HepG2 (cell line): ENCODE measurements at regions not wholly inside any gene's neighbourhood (a gene's known extent, or its start where the extent isn't known, plus 50 kb on each side); places are given as distances from the start of the nearest gene placed in this dataset.
A peak's percentile ranks its signal among the peaks of the same experiment; 100 is the strongest.

ENCODE experiments used
- ATAC-seq: fragments of 200-7000 bp; cut with Tn5 transposase; 3 replicates; pipeline ENCODE4 v1.9.1; 2020; ENCODE audit warnings: mild to moderate bottlenecking, moderate library complexity
- BruUV-seq: library from RNA; stranded (reverse); fragments of 400-500 nt; replicated peaks from 2 replicates; lab custom pipeline; 2021; lab: Mats Ljungman, UMichigan
- CTCF ChIA-PET: fragments of 300-600 bp; formaldehyde crosslinking; extraction: SDS; loops from one replicate; lab custom pipeline; 2021; ENCODE audit warnings: low total read pairs, inconsistent platforms, low intra/inter-chr PET ratio; lab: Yijun Ruan, JAX
- POLR2A ChIA-PET: fragments of 350-600 bp; sonication (Branson Sonifier 250); formaldehyde crosslinking; loops from one replicate; lab custom pipeline; 2020; ENCODE audit warnings: antibody characterized with exemption, inconsistent platforms; lab: Yijun Ruan, JAX
- DNase-seq: peaks from one replicate; pipeline ENCODE4 v3.0.0-alpha.2; 2015; ENCODE audit warnings: low spot score
- FAIRE-seq: peaks from 3 replicates; lab custom pipeline; 2011; peaks lifted over from hg19 to GRCh38; lab: Jason Lieb, UNC
- H2AFZ ChIP-seq: one replicate; pipeline ENCODE4 v1.6.1; 2011; ENCODE audit warnings: low read length, inconsistent platforms
- H3K27ac ChIP-seq: fragments of 300-600 bp; 3 replicates; pipeline ENCODE4 v1.8.0; 2011; ENCODE audit warnings: mixed run types, mild to moderate bottlenecking, mixed read lengths, low read length, inconsistent platforms; ENCODE audit not compliant: insufficient read depth; ENCODE audit errors: extremely low read length
- H3K27me3 ChIP-seq, 2 experiments: fragments of 200-600 bp in 1 of 2; 2 replicates in 1 of 2; 3 replicates in 1 of 2; pipeline versions ENCODE4 v1.6.0 to v1.8.0; 2011; ENCODE audit warnings: low read length in 2 of 2, mild to moderate bottlenecking in 2 of 2, moderate library complexity in 2 of 2, inconsistent platforms in 1 of 2; ENCODE audit not compliant: insufficient read depth in 2 of 2, control insufficient read depth in 1 of 2
- H3K36me3 ChIP-seq, 2 experiments: fragments of 200-600 bp in 1 of 2; replicated peaks in 1 of 2; 2 replicates in 1 of 2; 3 replicates in 1 of 2; pipeline versions ENCODE4 v1.5.1 to v1.8.0; 2011; ENCODE audit warnings: low read length in 2 of 2, inconsistent platforms in 1 of 2; ENCODE audit not compliant: insufficient read depth in 2 of 2, control insufficient read depth in 1 of 2
- H3K4me1 ChIP-seq: 2 replicates; pipeline ENCODE4 v1.5.1; 2012; ENCODE audit warnings: low read length, inconsistent platforms; ENCODE audit not compliant: insufficient read depth
- H3K4me2 ChIP-seq: 2 replicates; pipeline ENCODE4 v1.6.0; 2011; ENCODE audit warnings: low read depth, low read length, inconsistent platforms
- H3K4me3 ChIP-seq, 3 experiments: fragments of 200-600 bp in 1 of 3; sonication (generic), shearing (Covaris generic) in 1 of 3; replicated peaks in 1 of 3; 2 replicates each; pipeline ENCODE4 v1.5.1; 2011 to 2016; ENCODE audit warnings: low read length in 3 of 3, inconsistent platforms in 2 of 3, low read depth in 2 of 3, mild to moderate bottlenecking in 2 of 3, control low read depth in 1 of 3, mixed read lengths in 1 of 3; ENCODE audit not compliant: insufficient read depth in 1 of 3
- H3K79me2 ChIP-seq: one replicate; pipeline ENCODE4 v1.6.1; 2011; ENCODE audit warnings: low read length, inconsistent platforms; ENCODE audit not compliant: insufficient read depth
- H3K9ac ChIP-seq: 2 replicates; pipeline ENCODE4 v1.6.0; 2011; ENCODE audit warnings: mild to moderate bottlenecking, low read depth, low read length, inconsistent platforms; ENCODE audit not compliant: insufficient read depth
- H3K9me3 ChIP-seq: 2 replicates; pipeline ENCODE4 v1.5.1; 2012; ENCODE audit warnings: mild to moderate bottlenecking, low read length
- H4K20me1 ChIP-seq: 2 replicates; pipeline ENCODE4 v1.6.0; 2011; ENCODE audit warnings: inconsistent platforms, mild to moderate bottlenecking, low read length, moderate library complexity; ENCODE audit not compliant: insufficient read depth
- CCAR2 ChIP-seq: fragments of 200-400 bp; formaldehyde crosslinking; optimal IDR thresholded peaks from 2 replicates; pipeline ENCODE3; 2018; ENCODE audit warnings: low read depth, mild to moderate bottlenecking, low read length, moderate library complexity
- HNF4A ChIP-seq: sonication (generic); formaldehyde crosslinking; IDR thresholded peaks from 2 replicates; pipeline ENCODE4 v1.4.0; 2020; ENCODE audit warnings: missing genetic modification reagents
- MAFF ChIP-seq: IDR thresholded peaks from 2 replicates; pipeline ENCODE4 v1.6.1; 2011; ENCODE audit warnings: low read depth, low read length, improper control_type of control experiment
- MAFK ChIP-seq, 2 experiments: IDR thresholded peaks in 1 of 2; conservative IDR thresholded peaks in 1 of 2; 2 replicates each; pipeline ENCODE4 v1.6.1; 2011; ENCODE audit warnings: improper control_type of control experiment in 2 of 2, low read length in 2 of 2
- ZFP82 ChIP-seq: sonication (generic); formaldehyde crosslinking; IDR thresholded peaks from 2 replicates; pipeline ENCODE4 v1.5.1; 2020; ENCODE audit warnings: mild to moderate bottlenecking, missing genetic modification reagents, borderline replicate concordance
- ZNF556 ChIP-seq: sonication (generic); formaldehyde crosslinking; IDR thresholded peaks from 2 replicates; pipeline ENCODE4 v1.4.0; 2020; ENCODE audit warnings: mild to moderate bottlenecking, missing genetic modification reagents, borderline replicate concordance
- ZNF792 ChIP-seq: IDR thresholded peaks from 2 replicates; pipeline ENCODE4 v1.6.1; 2016
- WGBS: methylation state at CpG from one replicate; pipeline ENCODE4 v1.1.6; 2017; ENCODE audit warnings: low lambda C conversion rate; 5-methylcytosine and 5-hydroxymethylcytosine counted together
- in situ Hi-C: cut with HindIII; loops from 2 replicates; pipeline ENCODE4 v1.10.0; 2017; ENCODE audit warnings: low pct_unique_long_range_greater_than_20kb; ENCODE audit not compliant: extremely low pct_ligation_motif_present
- intact Hi-C: fragments of 100-400 bp; cut with micrococcal nuclease; formaldehyde crosslinking; loops from one replicate; pipeline ENCODE4 v1.10.0; 2022; ENCODE audit not compliant: unreplicated experiment

DNA sequence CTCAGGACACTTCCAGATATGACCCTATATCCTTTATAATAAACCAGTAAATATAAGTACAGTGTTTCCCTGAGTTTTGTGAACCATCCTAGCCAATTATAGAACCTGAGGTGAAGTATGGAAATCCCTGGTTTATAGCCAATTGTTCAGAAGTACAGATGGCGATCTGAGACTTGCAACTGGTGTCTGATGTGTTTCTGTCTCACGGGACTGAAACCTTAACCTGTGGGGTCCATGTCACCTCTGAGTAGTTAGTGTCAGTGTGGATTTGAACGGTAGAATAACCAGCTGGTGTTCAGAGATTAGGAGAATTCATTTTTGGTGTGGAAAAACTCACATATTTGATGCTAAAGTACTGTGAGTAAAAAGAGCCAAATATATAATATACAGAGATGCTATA lies 606.6 kb downstream of the MAFB start:
- no peaks in the 10 kb centered on the region for H4K20me1 ChIP-seq
- H3K9ac ChIP-seq: no peak overlapping the region
- CTCF ChIA-PET: no interaction called here
- 0% methylated on average over 3 of the region's 3 CpGs for WGBS
- no peak for FAIRE-seq
- H3K4me3 ChIP-seq: no peak overlapping the region
- in situ Hi-C loops: no loop called here
- H3K4me1 ChIP-seq: no peaks in the 10 kb centered on the region
- no peak for ATAC-seq
- peaks cover 91% of the 10 kb centered on the region for H3K9me3 ChIP-seq
- BruUV-seq: no TSS peak
- H3K79me2 ChIP-seq: no peaks in the 10 kb centered on the region
- no peak overlapping the region for H2AFZ ChIP-seq
- no peaks in the 10 kb centered on the region for H3K36me3 ChIP-seq
- H3K4me2 ChIP-seq: no peak overlapping the region
- H3K27me3 ChIP-seq: no peaks in the 10 kb centered on the region
- DNase-seq: no peak
- TF ChIP-seq ZNF792 (CRISPR knock-in tag) (no peak), HNF4A (CRISPR knock-in tag) (no peak), CCAR2 (no peak)
- intact Hi-C loops: no loop called here
- POLR2A ChIA-PET: no interaction called here
- H3K27ac ChIP-seq: no peak overlapping the region

DNA sequence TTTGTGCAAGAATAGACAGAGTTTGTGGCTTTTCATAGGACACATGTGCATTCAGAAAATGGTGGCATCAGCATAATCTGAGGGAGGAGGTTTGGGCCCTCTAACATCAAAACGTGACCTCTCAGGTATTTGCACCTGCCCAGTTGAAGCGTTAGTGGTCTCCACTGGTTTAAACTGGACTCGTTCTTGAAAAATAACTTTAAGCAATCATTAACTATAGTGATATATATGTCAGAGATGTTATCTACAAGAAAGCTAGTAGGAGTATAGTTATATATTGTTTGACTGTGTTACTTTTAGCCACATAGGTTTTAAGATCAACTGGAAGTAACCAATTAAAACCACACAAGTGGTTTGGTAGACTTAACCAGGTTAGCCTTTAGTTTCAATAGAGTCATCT lies 607.4 kb downstream of the MAFB start:
- 4% methylated on average over 3 of the region's 3 CpGs for WGBS

More for the DNA sequence above, 607.4 kb downstream of the MAFB start:
- H3K4me3 ChIP-seq: no peak overlapping the region
- DNase-seq: no peak
- ATAC-seq: no peak
- H3K79me2 ChIP-seq: no peaks in the 10 kb centered on the region
- no peak overlapping the region for H3K27ac ChIP-seq
- CTCF ChIA-PET: no interaction called here
- TF ChIP-seq MAFK (conservative IDR thresholded peaks at IDR 0.05 in 1 of 2, IDR thresholded peaks at IDR 0.05 in 1 of 2; ENCODE audit: low read length in 2 of 2) (peak; percentile 70 to 83), MAFF (peak; percentile 33; the same call in 1 of the 2 replicates), ZNF556 (CRISPR knock-in tag) (no peak), ZFP82 (CRISPR knock-in tag) (no peak)
- POLR2A ChIA-PET: no interaction called here
- no peak overlapping the region for H3K4me2 ChIP-seq
- H3K4me1 ChIP-seq: no peaks in the 10 kb centered on the region
- H4K20me1 ChIP-seq: no peaks in the 10 kb centered on the region
- H3K9ac ChIP-seq: no peak overlapping the region
- BruUV-seq: no TSS peak
- H3K27me3 ChIP-seq: no peaks in the 10 kb centered on the region
- in situ Hi-C loops (no loop called here), intact Hi-C loops (no loop called here)
- FAIRE-seq: no peak
- H3K36me3 ChIP-seq: no peaks in the 10 kb centered on the region
- H3K9me3 ChIP-seq: peaks cover 91% of the 10 kb centered on the region
- H2AFZ ChIP-seq: no peak overlapping the region
